PC-3 (cell line): ENCODE measurements at regions not wholly inside any gene's neighbourhood (a gene's known extent, or its start where the extent isn't known, plus 50 kb on each side); places are given as distances from the start of the nearest gene placed in this dataset.
"Not testable (repeated sequence)": the region's sequence is repeated elsewhere in the genome, so short reads cannot be mapped to it uniquely, and the experiment has no call there.

ENCODE experiments used
- ATAC-seq: fragments of 200-7000 bp; cut with Tn5 transposase; 2 replicates; pipeline ENCODE4 v1.9.1; 2020; ENCODE audit warnings: mild to moderate bottlenecking, moderate library complexity
- BruUV-seq: library from RNA; stranded (reverse); fragments of 400-500 nt; replicated peaks from 2 replicates; lab custom pipeline; 2021; lab: Mats Ljungman, UMichigan
- CTCF ChIA-PET: fragments of 300-600 bp; sonication (Branson Sonifier 250); formaldehyde crosslinking; loops from one replicate; lab custom pipeline; 2022; ENCODE audit warnings: antibody characterized with exemption; lab: Charles Lee
- POLR2A ChIA-PET: fragments of 300-600 bp; sonication (Branson Sonifier 250); formaldehyde crosslinking; loops from one replicate; lab custom pipeline; 2022; ENCODE audit warnings: antibody characterized with exemption; ENCODE audit not compliant: unreplicated experiment; lab: Charles Lee
- DNase-seq: peaks from one replicate; pipeline ENCODE4 v3.0.0-alpha.2; 2015
- H2AFZ ChIP-seq: fragments of 300-600 bp; sonication (generic); 2 replicates; pipeline ENCODE4 v1.6.0; 2016; ENCODE audit warnings: antibody characterized with exemption, low read length
- H3F3A ChIP-seq: fragments of 300-600 bp; sonication (generic); one replicate; pipeline ENCODE4 v1.6.0; 2017; ENCODE audit warnings: antibody characterized with exemption, low read length, control low read depth, mild to moderate bottlenecking; ENCODE audit not compliant: unreplicated experiment
- H3K27ac ChIP-seq: fragments of 300-600 bp; sonication (generic); 2 replicates; pipeline ENCODE4 v1.5.1; 2016; ENCODE audit warnings: mild to moderate bottlenecking, low read length
- H3K27me3 ChIP-seq: fragments of 300-600 bp; sonication (generic); 2 replicates; pipeline ENCODE4 v1.6.1; 2016; ENCODE audit warnings: low read length, mixed read lengths
- H3K36me3 ChIP-seq: fragments of 300-600 bp; sonication (generic); 2 replicates; pipeline ENCODE4 v1.6.1; 2016; ENCODE audit warnings: low read depth, mixed run types, low read length, mixed read lengths
- H3K4me1 ChIP-seq: fragments of 300-600 bp; sonication (generic); 2 replicates; pipeline ENCODE4 v1.5.1; 2016; ENCODE audit warnings: low read length; ENCODE audit not compliant: insufficient read depth
- H3K4me2 ChIP-seq: fragments of 300-600 bp; sonication (generic); 2 replicates; pipeline ENCODE4 v1.6.0; 2016; ENCODE audit warnings: low read length
- H3K4me3 ChIP-seq: fragments of 300-600 bp; sonication (generic); 2 replicates; pipeline ENCODE4 v1.5.1; 2016; ENCODE audit warnings: mild to moderate bottlenecking, low read length, mixed read lengths
- H3K79me2 ChIP-seq: fragments of 300-600 bp; sonication (generic); 2 replicates; pipeline ENCODE4 v1.6.1; 2017; ENCODE audit warnings: low read length, mixed read lengths
- H3K9ac ChIP-seq: fragments of 300-600 bp; sonication (generic); 2 replicates; pipeline ENCODE4 v1.6.0; 2016; ENCODE audit warnings: mild to moderate bottlenecking, low read length
- H3K9me2 ChIP-seq: fragments of 300-600 bp; sonication (generic); replicated peaks from 2 replicates; pipeline ENCODE4 v1.6.1; 2016; ENCODE audit warnings: mixed run types, low read length, mixed read lengths
- H3K9me3 ChIP-seq: fragments of 300-600 bp; sonication (generic); 2 replicates; pipeline ENCODE4 v1.6.1; 2016; ENCODE audit warnings: low read length, mixed read lengths
- H4K20me1 ChIP-seq: fragments of 300-600 bp; sonication (generic); 2 replicates; pipeline ENCODE4 v1.6.1; 2016; ENCODE audit warnings: low read length, mixed read lengths
- EZH2 ChIP-seq: fragments of 300-600 bp; sonication (generic); IDR thresholded peaks from one replicate; pipeline ENCODE4 v1.6.1; 2017; ENCODE audit warnings: antibody characterized with exemption, mild to moderate bottlenecking, low read length; ENCODE audit not compliant: unreplicated experiment
- EZH2phosphoT487 ChIP-seq: fragments of 300-600 bp; sonication (generic); IDR thresholded peaks from 2 replicates; pipeline ENCODE4 v1.6.1; 2018; ENCODE audit warnings: mild to moderate bottlenecking, antibody characterized with exemption, low read length, borderline replicate concordance
- intact Hi-C: fragments of 100-400 bp; cut with micrococcal nuclease; formaldehyde crosslinking; loops from 2 replicates; pipeline ENCODE4 v1.9.0; 2023
- TF ChIP-seq, protein P1 (sequence below): fragments of 300-600 bp; sonication (generic); conservative IDR thresholded peaks from 2 replicates; pipeline ENCODE4 v1.5.1; 2017; ENCODE audit warnings: antibody characterized with exemption, low read depth, mild to moderate bottlenecking, low read length

GRCh38 chr22:22791438-22792181 is 96.0 kb upstream of the IGLL5 start:
- ChIA-PET CTCF (no interaction called here), POLR2A (no interaction called here)
- no peaks in the 10 kb centered on the region for H3K9me3 ChIP-seq
- no peaks in the 10 kb centered on the region for H3K4me1 ChIP-seq
- no peak for TF ChIP-seq EZH2
- TF ChIP-seq, protein P1, sequence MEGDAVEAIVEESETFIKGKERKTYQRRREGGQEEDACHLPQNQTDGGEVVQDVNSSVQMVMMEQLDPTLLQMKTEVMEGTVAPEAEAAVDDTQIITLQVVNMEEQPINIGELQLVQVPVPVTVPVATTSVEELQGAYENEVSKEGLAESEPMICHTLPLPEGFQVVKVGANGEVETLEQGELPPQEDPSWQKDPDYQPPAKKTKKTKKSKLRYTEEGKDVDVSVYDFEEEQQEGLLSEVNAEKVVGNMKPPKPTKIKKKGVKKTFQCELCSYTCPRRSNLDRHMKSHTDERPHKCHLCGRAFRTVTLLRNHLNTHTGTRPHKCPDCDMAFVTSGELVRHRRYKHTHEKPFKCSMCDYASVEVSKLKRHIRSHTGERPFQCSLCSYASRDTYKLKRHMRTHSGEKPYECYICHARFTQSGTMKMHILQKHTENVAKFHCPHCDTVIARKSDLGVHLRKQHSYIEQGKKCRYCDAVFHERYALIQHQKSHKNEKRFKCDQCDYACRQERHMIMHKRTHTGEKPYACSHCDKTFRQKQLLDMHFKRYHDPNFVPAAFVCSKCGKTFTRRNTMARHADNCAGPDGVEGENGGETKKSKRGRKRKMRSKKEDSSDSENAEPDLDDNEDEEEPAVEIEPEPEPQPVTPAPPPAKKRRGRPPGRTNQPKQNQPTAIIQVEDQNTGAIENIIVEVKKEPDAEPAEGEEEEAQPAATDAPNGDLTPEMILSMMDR: no peak
- TF ChIP-seq EZH2phosphoT487: no peak
- intact Hi-C loops: no loop called here
- H3K4me2 ChIP-seq: no peak overlapping the region
- no peak for ATAC-seq
- H3K27ac ChIP-seq: no peak overlapping the region
- DNase-seq: no peak
- no peak overlapping the region for H2AFZ ChIP-seq
- H3K9me2 ChIP-seq: no peaks in the 10 kb centered on the region
- H3K36me3 ChIP-seq: no peaks in the 10 kb centered on the region
- H3K4me3 ChIP-seq: no peak overlapping the region
- no peak overlapping the region for H3K9ac ChIP-seq
- no peaks in the 10 kb centered on the region for H3K79me2 ChIP-seq
- no TSS peak for BruUV-seq
- H3F3A ChIP-seq: no peaks in the 10 kb centered on the region
- peaks cover 7% of the 10 kb centered on the region for H3K27me3 ChIP-seq
- H4K20me1 ChIP-seq: no peaks in the 10 kb centered on the region

- ATAC-seq, H3K4me3 ChIP-seq, H4K20me1 ChIP-seq, H3K36me3 ChIP-seq, CTCF ChIA-PET, intact Hi-C loops, H3K79me2 ChIP-seq, H3K4me1 ChIP-seq, DNase-seq, H2AFZ ChIP-seq, H3K9ac ChIP-seq, H3K27ac ChIP-seq, BruUV-seq, POLR2A ChIA-PET, H3K9me2 ChIP-seq, H3K4me2 ChIP-seq, H3F3A ChIP-seq, H3K9me3 ChIP-seq: not testable (repeated sequence)
- peaks cover 11% of the 10 kb centered on the region for H3K27me3 ChIP-seq
Measured at GRCh38 chr22:22792205-22792786, 95.3 kb upstream of the IGLL5 start.

DNA sequence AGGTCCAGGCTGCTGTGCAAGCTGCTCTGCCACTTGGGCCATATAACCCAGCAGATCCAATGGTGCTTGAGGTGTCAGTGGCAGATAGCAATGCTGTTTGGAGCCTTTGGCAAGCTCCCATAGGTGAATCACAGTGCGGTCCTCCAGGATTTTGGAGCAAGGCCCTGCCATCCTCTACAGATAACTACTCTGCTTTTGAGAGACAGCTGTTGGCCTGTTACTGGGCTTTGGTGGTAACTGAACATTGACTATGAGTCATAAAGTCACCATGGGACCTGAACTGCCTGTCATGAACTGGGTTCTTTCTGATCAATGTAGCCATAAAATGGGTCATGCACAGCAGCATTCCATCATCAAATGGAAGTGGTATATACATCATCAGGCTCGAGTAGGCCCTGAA is 92.0 kb upstream of the IGLL5 start:
- BruUV-seq, intact Hi-C loops, H3K36me3 ChIP-seq, CTCF ChIA-PET, POLR2A ChIA-PET, H3K27ac ChIP-seq, H2AFZ ChIP-seq, H3K9me2 ChIP-seq, H4K20me1 ChIP-seq, H3K4me3 ChIP-seq, H3K4me1 ChIP-seq, DNase-seq, ATAC-seq, H3K9ac ChIP-seq, H3F3A ChIP-seq, H3K79me2 ChIP-seq, H3K4me2 ChIP-seq, H3K9me3 ChIP-seq: not testable (repeated sequence)
- peaks cover 28% of the 10 kb centered on the region for H3K27me3 ChIP-seq
